Cardiac muscle cell (in vitro differentiated cells and primary cell): ENCODE measurements at regions not wholly inside any gene's neighbourhood (a gene's known extent, or its start where the extent isn't known, plus 50 kb on each side); places are given as distances from the start of the nearest gene placed in this dataset.

ENCODE experiments used
- DNase-seq, 2 donors: peaks; one replicate each; pipeline versions ENCODE4 v3.0.0 to v3.0.0-alpha.2; 2010 to 2017; ENCODE audit warnings: low read depth in 1 of 2, low spot score in 1 of 2
- H3K27ac ChIP-seq: fragments of 200-600 bp; sonication (generic); 2 replicates; pipeline ENCODE4 v1.5.1; 2016
- H3K27me3 ChIP-seq: fragments of 200-600 bp; sonication (generic); 2 replicates; pipeline ENCODE4 v1.6.0; 2016; ENCODE audit warnings: control low read depth
- H3K36me3 ChIP-seq: fragments of 200-600 bp; sonication (generic); 2 replicates; pipeline ENCODE4 v1.5.1; 2016; ENCODE audit warnings: control low read depth
- H3K4me1 ChIP-seq: fragments of 200-600 bp; sonication (generic); 2 replicates; pipeline ENCODE4 v1.8.1; 2017; ENCODE audit warnings: low read depth, mild to moderate bottlenecking, mixed run types
- H3K4me3 ChIP-seq: fragments of 200-600 bp; sonication (generic); 2 replicates; pipeline ENCODE4 v1.5.1; 2016; ENCODE audit warnings: mild to moderate bottlenecking
- H3K9me3 ChIP-seq: fragments of 200-600 bp; sonication (generic); 2 replicates; pipeline ENCODE4 v1.5.1; 2017; ENCODE audit warnings: low read depth, mild to moderate bottlenecking, control low read depth
- CTCF ChIP-seq: IDR thresholded peaks from 2 replicates; pipeline ENCODE4 v1.5.1; 2012; ENCODE audit warnings: low read depth, mild to moderate bottlenecking, low read length

- TF ChIP-seq CTCF = no peak
- H3K27ac ChIP-seq = no peak overlapping the region
- H3K4me1 ChIP-seq = no peaks in the 10 kb centered on the region
- H3K27me3 ChIP-seq = no peaks in the 10 kb centered on the region
- H3K9me3 ChIP-seq = no peaks in the 10 kb centered on the region
- no peak for DNase-seq
- H3K4me3 ChIP-seq = no peak overlapping the region
- no peaks in the 10 kb centered on the region for H3K36me3 ChIP-seq
Measured at GRCh38 chr6:48845219-48845618, 617.8 kb downstream of the MMUT start.

- Histone ChIP-seq H3K9me3 (no peaks in the 10 kb centered on the region), H3K27ac (no peak overlapping the region), H3K4me1 (no peaks in the 10 kb centered on the region), H3K4me3 (no peak overlapping the region), H3K36me3 (no peaks in the 10 kb centered on the region), H3K27me3 (no peaks in the 10 kb centered on the region)
- DNase-seq = no peak
- TF ChIP-seq CTCF = no peak
Measured at GRCh38 chr6:48844696-48845095, 618.4 kb downstream of the MMUT start.

- Histone ChIP-seq H3K9me3 (no peaks in the 10 kb centered on the region), H3K36me3 (no peaks in the 10 kb centered on the region), H3K4me3 (no peak overlapping the region), H3K4me1 (no peaks in the 10 kb centered on the region), H3K27me3 (no peaks in the 10 kb centered on the region), H3K27ac (no peak overlapping the region)
- DNase-seq = no peak
- TF ChIP-seq CTCF = no peak
Measured at GRCh38 chr6:48840896-48841295, 622.2 kb downstream of the MMUT start.

GRCh38 chr6:48839206-48839605, 623.8 kb downstream of the MMUT start:
- no peaks in the 10 kb centered on the region for H3K9me3 ChIP-seq
- no peaks in the 10 kb centered on the region for H3K27me3 ChIP-seq
- H3K4me3 ChIP-seq = no peak overlapping the region
- H3K27ac ChIP-seq = no peak overlapping the region
- H3K4me1 ChIP-seq = no peaks in the 10 kb centered on the region
- H3K36me3 ChIP-seq = no peaks in the 10 kb centered on the region
- no peak for TF ChIP-seq CTCF
- no peak for DNase-seq

GRCh38 chr6:48837744-48838143, 625.3 kb downstream of the MMUT start:
- Histone ChIP-seq H3K4me1 (no peaks in the 10 kb centered on the region), H3K9me3 (no peaks in the 10 kb centered on the region), H3K4me3 (no peak overlapping the region), H3K36me3 (no peaks in the 10 kb centered on the region), H3K27me3 (no peaks in the 10 kb centered on the region), H3K27ac (no peak overlapping the region)
- no peak for DNase-seq
- no peak for TF ChIP-seq CTCF

GRCh38 chr6:48835421-48835958, 627.6 kb downstream of the MMUT start:
- Histone ChIP-seq H3K4me3 (no peak overlapping the region), H3K27ac (no peak overlapping the region), H3K27me3 (no peaks in the 10 kb centered on the region), H3K4me1 (no peaks in the 10 kb centered on the region), H3K9me3 (no peaks in the 10 kb centered on the region), H3K36me3 (no peaks in the 10 kb centered on the region)
- TF ChIP-seq CTCF = no peak
- peak in 1 of 2 donors; percentile 50 for DNase-seq
